MM.1S (cell line): ENCODE measurements at regions not wholly inside any gene's neighbourhood (a gene's known extent, or its start where the extent isn't known, plus 50 kb on each side); places are given as distances from the start of the nearest gene placed in this dataset.

Source experiments
- EZH2 ChIP-seq: fragments of 300-600 bp; sonication (generic); optimal IDR thresholded peaks from 2 replicates; pipeline ENCODE3; 2017; ENCODE audit warnings: low read depth, mild to moderate bottlenecking, antibody characterized with exemption, low read length, mixed read lengths
- EZH2phosphoT487 ChIP-seq: fragments of 300-600 bp; sonication (generic); IDR thresholded peaks from 2 replicates; pipeline ENCODE4 v1.6.1; 2018; ENCODE audit warnings: antibody characterized with exemption, low read length
- TF ChIP-seq, protein P1 (sequence below): fragments of 300-600 bp; sonication (generic); IDR thresholded peaks from 2 replicates; pipeline ENCODE4 v1.5.1; 2016; ENCODE audit warnings: antibody characterized with exemption, low read length, mixed read lengths

DNA sequence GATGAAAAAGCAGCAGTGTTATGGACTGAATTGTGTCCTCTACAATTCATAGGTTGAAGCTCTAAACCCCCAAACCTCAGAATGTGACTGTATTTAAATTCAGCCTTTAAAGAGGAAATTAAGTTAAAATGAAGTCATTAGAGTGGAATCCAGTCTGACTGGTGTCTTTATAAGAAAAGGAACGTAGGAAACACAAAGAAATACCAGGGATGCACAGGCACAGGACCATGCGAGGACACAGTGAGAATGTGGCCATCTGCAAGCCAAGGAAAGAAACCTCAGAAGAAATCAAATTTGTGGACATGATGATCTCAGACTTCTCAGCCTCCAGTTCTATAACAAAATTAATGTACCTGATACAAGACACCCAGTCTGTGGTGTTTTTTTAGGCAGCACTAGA lies 971.2 kb upstream of the CDH9 start:
- TF ChIP-seq, protein P1, sequence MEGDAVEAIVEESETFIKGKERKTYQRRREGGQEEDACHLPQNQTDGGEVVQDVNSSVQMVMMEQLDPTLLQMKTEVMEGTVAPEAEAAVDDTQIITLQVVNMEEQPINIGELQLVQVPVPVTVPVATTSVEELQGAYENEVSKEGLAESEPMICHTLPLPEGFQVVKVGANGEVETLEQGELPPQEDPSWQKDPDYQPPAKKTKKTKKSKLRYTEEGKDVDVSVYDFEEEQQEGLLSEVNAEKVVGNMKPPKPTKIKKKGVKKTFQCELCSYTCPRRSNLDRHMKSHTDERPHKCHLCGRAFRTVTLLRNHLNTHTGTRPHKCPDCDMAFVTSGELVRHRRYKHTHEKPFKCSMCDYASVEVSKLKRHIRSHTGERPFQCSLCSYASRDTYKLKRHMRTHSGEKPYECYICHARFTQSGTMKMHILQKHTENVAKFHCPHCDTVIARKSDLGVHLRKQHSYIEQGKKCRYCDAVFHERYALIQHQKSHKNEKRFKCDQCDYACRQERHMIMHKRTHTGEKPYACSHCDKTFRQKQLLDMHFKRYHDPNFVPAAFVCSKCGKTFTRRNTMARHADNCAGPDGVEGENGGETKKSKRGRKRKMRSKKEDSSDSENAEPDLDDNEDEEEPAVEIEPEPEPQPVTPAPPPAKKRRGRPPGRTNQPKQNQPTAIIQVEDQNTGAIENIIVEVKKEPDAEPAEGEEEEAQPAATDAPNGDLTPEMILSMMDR: no peak
- TF ChIP-seq EZH2phosphoT487: no peak
- TF ChIP-seq EZH2: no peak
